ENCODE measurements at regions not wholly inside any gene's neighbourhood (a gene's known extent, or its start where the extent isn't known, plus 50 kb on each side); places are given as distances from the start of the nearest gene placed in this dataset.
"Not testable (repeated sequence)": the region's sequence is repeated elsewhere in the genome, so short reads cannot be mapped to it uniquely, and the experiment has no call there.

DNA sequence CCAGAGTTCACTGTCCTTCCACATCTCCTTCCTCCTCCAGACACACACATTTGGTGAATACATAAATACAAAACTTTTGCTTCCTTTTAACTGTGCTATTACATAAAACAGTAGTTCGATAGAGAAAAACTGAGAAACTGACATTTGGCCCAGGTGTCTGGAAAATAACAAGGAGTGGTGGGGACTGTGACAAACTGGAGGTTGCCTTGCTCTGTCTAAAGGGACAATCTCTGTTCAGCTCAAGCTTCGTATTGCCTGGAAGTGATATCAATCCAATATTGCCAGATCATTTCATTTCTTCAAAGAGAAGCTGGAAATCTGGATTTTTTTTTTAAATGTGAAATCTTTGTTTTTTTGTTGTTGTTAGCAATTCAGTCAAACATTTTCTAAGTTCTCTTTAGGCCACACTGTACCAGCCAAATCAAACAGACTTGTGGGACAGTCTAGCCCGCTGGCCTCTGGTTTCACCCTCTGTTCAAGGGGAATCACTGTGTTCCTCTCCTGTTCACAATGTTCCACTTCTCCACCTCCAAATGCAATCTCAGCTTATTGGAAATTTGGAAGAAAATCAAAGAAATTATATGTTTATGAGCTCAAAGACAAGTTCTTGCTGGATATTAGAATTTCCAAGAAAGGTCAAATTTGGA lies 612.5 kb downstream of the KIF4B start:
- DNase-seq: no peak

DNA sequence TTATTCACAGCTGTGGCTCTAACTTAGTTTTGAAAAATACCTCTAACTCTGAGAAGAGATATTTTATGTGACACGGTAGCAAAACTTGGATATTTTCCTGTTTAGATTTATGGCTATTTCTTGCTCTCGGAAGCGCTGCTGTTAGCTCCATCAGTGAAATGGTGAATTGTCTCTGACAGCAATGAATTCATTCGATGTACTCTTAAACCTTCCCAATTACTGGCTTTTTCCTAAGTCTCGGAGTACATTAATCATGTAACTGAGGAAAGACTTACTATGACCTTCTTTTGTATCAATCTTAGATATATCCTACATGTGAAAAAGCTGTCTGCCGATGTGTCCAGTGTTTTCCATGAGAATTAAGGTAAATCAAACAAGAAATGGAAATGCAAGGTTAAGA lies 613.0 kb downstream of the KIF4B start:
- DNase-seq: no peak

DNA sequence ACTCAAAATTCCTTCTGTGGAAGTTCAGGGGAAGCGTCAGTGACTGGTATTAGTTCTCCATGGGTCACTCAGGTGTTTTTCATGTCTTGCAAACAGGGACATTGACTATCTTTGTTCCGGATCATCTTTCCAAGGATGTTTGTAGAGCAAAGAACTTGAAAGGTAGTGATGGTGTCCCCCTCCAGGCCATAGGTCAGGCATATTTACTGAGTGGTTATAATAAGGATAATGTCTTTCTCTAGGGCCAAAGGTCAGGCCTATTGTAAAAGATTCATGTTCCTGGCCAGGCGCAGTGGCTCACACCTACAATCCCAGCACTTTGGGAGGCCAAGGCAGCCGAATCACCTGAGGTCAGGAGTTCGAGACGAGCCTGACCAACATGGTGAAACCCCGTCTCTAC lies 614.8 kb downstream of the KIF4B start:
- no peak for DNase-seq

- DNase-seq: no peak
Observed at GRCh38 chr5:155629597-155629996, 616.0 kb downstream of the KIF4B start.

GRCh38 chr5:155631116-155631515 lies 617.6 kb downstream of the KIF4B start:
- no peak for DNase-seq

DNA sequence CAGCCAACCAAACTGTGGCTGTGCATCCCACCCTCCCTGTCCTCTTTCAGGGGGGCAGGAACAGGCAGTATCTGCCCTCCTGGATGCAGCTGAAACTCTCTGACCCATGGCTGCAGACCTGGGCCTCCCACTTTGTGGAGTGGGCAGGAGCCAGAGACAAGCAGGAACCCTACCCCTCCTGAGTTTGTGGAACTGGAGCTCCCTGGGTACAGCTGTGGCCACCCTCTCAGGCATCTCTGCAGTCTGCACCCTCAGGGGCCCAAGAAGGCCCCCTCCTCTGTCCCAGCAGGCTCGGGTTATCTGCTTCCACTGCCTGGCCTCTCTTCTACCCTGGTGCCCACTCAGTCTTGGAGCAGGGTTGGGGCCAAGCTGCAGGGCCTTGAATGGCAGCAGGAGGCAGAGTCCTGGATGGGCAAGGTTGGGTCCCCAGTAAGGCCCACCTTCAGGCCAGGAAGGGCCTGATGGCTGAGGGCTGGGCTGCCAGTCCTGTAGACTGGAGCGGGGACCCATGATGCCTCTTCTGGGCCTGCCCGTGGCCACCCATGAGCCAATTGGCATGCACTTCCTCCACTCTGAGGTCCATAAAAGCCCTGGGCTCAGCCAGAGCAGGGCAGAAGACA lies 619.9 kb downstream of the KIF4B start:
- DNase-seq: no peak

GRCh38 chr5:155649666-155650065 lies 636.1 kb downstream of the KIF4B start:
- DNase-seq: no peak

DNA sequence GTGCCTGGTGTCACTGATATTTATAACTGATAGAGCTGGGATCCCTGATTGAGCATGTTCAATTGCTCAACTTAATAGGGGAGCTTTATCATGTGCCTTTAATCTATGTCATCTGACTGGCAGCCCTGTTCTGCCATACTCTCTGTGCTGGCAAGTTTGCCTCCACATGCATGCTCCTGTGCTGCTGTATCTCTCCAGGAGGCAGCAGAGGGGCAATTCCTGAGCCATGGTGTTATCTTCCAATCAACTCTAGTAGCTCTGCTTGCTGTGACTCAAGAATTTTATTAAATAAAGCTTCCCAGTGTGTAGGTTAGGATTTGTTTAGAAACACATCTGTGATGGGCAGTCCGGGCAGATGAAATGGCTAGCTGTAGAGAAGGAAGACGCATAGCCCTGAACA lies 642.0 kb downstream of the KIF4B start:
- DNase-seq: no peak

DNA sequence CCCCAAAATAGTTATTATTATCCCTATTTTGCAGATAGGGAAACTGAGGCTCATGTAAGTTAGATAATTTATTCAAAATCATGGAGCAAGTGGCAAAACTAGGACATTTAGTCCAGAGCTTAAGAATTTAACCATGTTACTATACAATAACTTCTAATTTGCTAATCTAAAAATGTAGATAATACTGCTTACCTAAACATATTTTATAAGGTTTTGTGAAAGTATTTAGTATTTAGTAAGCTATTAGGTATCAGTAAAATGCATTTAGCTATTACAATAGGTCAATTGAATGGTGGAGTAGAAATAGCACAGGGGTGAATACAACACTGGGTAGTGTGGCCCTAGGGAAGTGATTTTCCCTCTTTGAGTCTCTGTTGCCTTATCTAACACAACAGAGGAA lies 648.3 kb downstream of the KIF4B start:
- no peak for DNase-seq

GRCh38 chr5:155665361-155665760 lies 651.8 kb downstream of the KIF4B start:
- DNase-seq: no peak

DNA sequence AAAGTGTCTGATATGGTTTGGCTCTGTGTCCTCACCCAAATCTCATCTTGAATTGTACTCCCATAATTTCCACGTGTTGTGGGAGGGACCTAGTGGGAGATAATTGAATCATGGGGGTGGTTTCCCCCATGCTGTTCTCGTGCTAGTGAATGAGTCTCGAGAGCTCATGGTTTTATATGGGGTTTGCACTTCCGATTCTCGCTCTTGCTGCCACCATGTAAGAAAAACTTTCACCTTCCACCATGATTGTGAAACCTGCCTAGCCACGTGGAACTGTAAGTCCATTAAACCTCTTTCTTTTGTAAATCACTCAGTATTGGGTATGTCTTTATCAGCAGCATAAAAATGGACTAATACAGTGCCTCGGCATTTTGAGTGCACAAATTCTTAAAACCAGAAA lies 655.0 kb upstream of the SGCD start:
- not testable (repeated sequence) for DNase-seq

DNA sequence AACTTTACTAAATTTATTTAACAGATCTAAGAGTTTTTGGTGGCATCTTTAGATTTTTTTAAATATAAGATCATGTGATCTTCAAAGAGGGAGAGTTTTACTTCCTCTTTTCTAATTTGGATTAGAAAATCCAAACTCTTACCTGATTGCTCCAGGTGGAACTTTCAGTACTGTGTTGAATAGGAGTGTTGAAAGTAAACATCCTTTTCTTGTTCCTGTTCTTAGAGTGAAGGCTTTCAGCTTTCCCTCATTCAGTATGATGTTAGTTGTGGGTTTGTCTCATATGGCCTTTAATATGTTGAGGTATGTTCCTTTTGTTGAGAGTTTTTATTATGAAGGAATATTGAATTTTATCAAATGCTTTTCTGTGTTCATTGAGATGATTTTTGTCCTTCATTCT lies 650.0 kb upstream of the SGCD start:
- no peak for DNase-seq

DNA sequence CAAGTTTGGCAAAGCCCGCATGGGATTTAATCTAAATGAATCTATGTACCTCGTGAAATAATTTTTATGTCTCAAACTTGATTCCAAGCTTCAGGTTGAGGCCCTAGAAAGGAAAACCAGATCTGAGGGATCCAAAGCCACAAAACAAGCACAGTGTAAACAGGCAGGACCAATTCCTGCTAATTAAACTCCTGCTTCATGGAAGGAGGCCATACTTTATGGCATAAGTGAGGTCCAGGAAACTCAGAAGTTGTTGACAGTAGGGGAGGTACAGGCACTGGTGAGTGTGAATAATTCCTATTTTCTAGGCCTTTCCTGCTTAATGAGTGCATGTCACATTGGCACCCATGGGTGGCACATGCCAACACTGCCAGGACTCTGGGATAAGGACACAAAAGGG lies 648.6 kb upstream of the SGCD start:
- DNase-seq: no peak

GRCh38 chr5:155679530-155679929 lies 647.4 kb upstream of the SGCD start:
- DNase-seq: no peak

DNA sequence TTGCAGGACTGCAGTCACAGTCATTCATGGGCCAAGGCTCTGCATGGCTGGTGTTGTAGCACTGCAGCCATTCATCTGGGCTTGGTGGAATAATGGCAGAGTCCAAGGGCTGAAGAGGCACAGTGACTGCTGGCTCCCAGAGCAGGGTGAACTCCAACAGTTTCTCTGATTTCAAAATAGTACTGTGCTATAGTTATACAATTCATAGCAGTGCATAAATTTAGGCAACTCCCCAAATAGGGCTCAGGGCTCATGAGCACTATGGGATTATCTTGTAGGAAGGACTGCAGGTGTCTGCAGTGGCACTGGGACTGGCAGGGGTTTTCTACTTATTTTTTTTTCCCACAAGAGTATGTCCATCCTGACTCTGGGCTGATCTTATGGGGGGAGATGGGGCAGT lies 642.5 kb upstream of the SGCD start:
- DNase-seq: no peak

- no peak for DNase-seq
Observed at GRCh38 chr5:155686131-155686530, 640.8 kb upstream of the SGCD start.

- no peak for DNase-seq
Observed at GRCh38 chr5:155689406-155689805, 637.6 kb upstream of the SGCD start.

DNA sequence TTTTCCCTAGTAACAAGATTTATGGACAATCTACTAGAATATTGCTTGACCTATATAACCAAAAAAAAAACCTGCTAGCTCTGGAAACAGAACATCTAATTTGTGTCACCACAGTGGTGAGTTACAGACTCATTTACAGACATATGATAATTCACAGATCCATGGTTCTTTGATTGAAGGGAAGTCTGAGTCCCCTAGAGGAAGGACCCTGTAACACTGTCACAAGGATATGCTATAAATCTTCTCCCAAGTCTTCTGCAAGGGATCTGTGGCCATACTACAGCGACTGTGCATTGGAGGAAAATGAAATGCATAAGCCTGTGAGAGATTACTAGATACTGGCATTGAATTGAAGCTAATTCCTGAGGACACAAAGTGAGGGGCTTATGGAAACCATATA lies 630.6 kb upstream of the SGCD start:
- DNase-seq: no peak

- no peak for DNase-seq
Observed at GRCh38 chr5:155697236-155697635, 629.7 kb upstream of the SGCD start.

- no peak for DNase-seq
Observed at GRCh38 chr5:155699385-155699784, 627.6 kb upstream of the SGCD start.

- no peak for DNase-seq
Observed at GRCh38 chr5:155700333-155700732, 626.6 kb upstream of the SGCD start.

- DNase-seq: no peak
Observed at GRCh38 chr5:155711882-155712281, 615.1 kb upstream of the SGCD start.

DNA sequence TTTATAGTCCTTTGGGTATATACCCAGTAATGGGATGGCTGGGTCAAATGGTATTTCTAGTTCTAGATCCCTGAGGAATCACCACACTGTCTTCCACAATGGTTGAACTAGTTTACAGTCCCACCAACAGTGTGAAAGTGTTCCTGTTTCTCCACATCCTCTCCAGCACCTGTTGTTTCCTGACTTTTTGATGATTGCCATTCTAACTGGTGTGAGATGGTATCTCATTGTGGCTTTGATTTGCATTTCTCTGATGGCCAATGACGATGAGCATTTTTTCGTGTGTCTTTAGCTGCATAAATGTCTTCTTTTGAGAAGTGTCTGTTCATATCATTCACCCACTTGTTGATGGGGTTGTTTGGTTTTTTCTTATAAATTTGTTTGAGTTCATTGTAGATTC lies 612.5 kb upstream of the SGCD start:
- DNase-seq: not testable (repeated sequence)

DNA sequence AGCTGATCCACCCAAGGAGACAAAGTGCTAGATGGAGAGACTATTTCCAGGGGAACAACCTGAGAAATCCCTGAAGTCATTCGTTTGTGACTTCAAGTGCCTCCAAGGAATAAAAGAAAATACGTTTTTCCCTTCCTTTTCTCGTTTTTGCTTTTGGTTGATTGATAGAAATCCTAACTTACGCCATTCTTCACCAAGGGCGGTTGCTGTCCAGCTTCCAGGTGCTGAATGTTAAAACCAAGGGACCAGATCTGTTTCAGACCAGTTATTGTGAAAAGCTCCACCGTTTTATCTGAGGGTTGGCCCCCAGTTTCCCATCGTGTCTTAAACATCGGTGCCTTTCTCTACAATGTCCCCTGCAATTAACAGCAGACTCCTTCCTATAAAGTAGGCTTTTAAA lies 600.7 kb upstream of the SGCD start:
- DNase-seq: no peak

DNA sequence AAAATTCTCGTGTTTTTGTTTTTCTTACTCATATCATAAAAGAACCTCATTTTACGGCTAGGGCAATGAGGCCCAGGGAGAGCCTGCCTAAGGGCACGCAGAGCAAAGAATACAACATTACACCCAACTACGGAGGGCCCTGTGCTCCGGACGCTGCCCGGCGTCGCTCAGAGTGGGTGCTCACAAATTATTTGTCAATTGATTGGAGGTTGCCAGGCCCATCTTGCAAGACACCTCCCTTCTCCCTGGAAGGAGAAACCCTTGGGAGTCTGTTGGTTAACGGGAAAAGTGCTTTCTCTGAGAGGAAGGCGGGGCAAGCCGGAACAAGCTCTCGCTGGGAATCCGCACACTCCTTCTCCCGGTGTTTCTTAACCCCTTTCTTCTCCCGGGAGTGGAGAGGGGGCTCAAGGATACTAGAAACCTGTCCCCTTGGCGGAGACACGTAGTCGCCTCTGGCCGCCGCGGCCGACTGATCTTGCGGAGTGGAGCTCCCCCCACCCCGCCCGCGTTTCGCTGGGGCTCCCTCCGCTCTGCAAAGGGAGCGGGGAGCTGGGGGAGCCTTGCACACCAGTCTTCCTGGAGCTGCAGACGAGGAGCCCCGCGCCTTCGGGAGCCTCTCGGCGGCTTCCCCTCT lies 599.3 kb upstream of the SGCD start:
- no peak for DNase-seq
